ENCODE measurements at regions not wholly inside any gene's neighbourhood (a gene's known extent, or its start where the extent isn't known, plus 50 kb on each side); places are given as distances from the start of the nearest gene placed in this dataset.

DNA sequence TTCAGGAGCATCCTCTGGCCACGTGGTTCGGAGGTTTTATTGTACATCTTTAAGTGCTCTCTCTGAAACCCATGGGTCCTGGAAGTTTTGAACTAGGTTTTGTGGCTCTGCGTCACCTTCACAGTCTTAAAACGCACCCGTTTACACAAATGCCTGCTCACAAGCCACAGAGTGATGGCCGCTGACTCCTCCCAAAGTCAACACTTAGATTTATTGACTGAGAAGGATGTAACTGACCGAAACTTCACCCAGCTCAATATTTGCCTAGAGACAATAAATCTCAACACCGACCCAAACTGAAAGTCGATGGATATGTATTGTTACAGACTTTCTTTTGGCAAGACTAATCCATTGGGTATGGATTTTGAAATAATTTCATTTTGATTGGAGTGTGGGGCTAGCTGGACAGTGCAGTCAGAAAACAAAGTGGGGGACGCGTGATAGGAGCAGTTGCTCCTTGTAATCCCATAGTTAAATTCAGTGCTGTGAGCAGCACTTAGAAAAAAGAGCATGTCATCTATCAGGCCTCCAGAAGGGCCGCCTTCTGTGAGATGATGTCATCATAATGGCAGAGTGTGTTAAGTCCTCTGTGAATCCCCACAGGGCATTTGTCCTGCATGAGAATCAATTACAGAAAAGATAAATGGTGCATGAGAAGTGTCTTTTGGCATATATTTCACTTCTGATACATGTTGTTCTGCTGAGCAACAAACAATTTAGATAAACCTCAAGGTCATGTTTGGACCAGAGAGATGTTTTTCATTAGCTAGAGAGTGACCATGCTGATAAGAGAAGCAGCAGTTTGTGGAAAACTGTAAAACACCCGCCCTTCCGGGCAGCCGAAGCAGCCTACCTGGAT is 183.7 kb downstream of the INO80D start:
- H3K27ac ChIP-seq (ENCODE audit: low read depth, low read length), result no peak overlapping the region
- no peaks in the 10 kb centered on the region for H3K27me3 ChIP-seq (ENCODE audit: control insufficient read depth, insufficient read depth, low read length)
- no peaks in the 10 kb centered on the region for H3K9me3 ChIP-seq (ENCODE audit: control insufficient read depth, insufficient read depth, low read depth, low read length)
- H3K4me1 ChIP-seq (ENCODE audit: control insufficient read depth, insufficient read depth, low read length), result no peaks in the 10 kb centered on the region
- H3K36me3 ChIP-seq (ENCODE audit: control insufficient read depth, insufficient read depth, low read length), result no peaks in the 10 kb centered on the region
- H3K4me3 ChIP-seq (ENCODE audit: low read depth, low read length), result no peak overlapping the region
- no peak overlapping the region for H3K9ac ChIP-seq (ENCODE audit: low read length)

GRCh38 chr2:205901491-205901890 is 184.5 kb downstream of the INO80D start:
- H3K36me3 ChIP-seq (ENCODE audit: control insufficient read depth, insufficient read depth, low read length), result no peaks in the 10 kb centered on the region
- H3K4me1 ChIP-seq (ENCODE audit: control insufficient read depth, insufficient read depth, low read length), result no peaks in the 10 kb centered on the region
- no peak overlapping the region for H3K27ac ChIP-seq (ENCODE audit: low read depth, low read length)
- no peak overlapping the region for H3K4me3 ChIP-seq (ENCODE audit: low read depth, low read length)
- H3K9me3 ChIP-seq (ENCODE audit: control insufficient read depth, insufficient read depth, low read depth, low read length), result no peaks in the 10 kb centered on the region
- no peak overlapping the region for H3K9ac ChIP-seq (ENCODE audit: low read length)
- no peaks in the 10 kb centered on the region for H3K27me3 ChIP-seq (ENCODE audit: control insufficient read depth, insufficient read depth, low read length)

- no peak overlapping the region for H3K27ac ChIP-seq (ENCODE audit: low read depth, low read length)
- no peaks in the 10 kb centered on the region for H3K4me1 ChIP-seq (ENCODE audit: control insufficient read depth, insufficient read depth, low read length)
- no peaks in the 10 kb centered on the region for H3K27me3 ChIP-seq (ENCODE audit: control insufficient read depth, insufficient read depth, low read length)
- H3K9ac ChIP-seq (ENCODE audit: low read length), result no peak overlapping the region
- H3K36me3 ChIP-seq (ENCODE audit: control insufficient read depth, insufficient read depth, low read length), result no peaks in the 10 kb centered on the region
- H3K4me3 ChIP-seq (ENCODE audit: low read depth, low read length), result no peak overlapping the region
- no peaks in the 10 kb centered on the region for H3K9me3 ChIP-seq (ENCODE audit: control insufficient read depth, insufficient read depth, low read depth, low read length)
These were observed 187.2 kb downstream of the INO80D start for GRCh38 chr2:205898744-205899143.

- Histone ChIP-seq H3K27ac (ENCODE audit: low read depth, low read length) (no peak overlapping the region), H3K9me3 (ENCODE audit: control insufficient read depth, insufficient read depth, low read depth, low read length) (no peaks in the 10 kb centered on the region), H3K36me3 (ENCODE audit: control insufficient read depth, insufficient read depth, low read length) (no peaks in the 10 kb centered on the region), H3K9ac (ENCODE audit: low read length) (no peak overlapping the region), H3K4me3 (ENCODE audit: low read depth, low read length) (no peak overlapping the region), H3K27me3 (ENCODE audit: control insufficient read depth, insufficient read depth, low read length) (no peaks in the 10 kb centered on the region), H3K4me1 (ENCODE audit: control insufficient read depth, insufficient read depth, low read length) (no peaks in the 10 kb centered on the region)
These were observed 189.9 kb downstream of the INO80D start for GRCh38 chr2:205895981-205896655.

GRCh38 chr2:205892665-205893259 is 193.2 kb downstream of the INO80D start:
- Histone ChIP-seq H3K9me3 (ENCODE audit: control insufficient read depth, insufficient read depth, low read depth, low read length) (no peaks in the 10 kb centered on the region), H3K9ac (ENCODE audit: low read length) (no peak overlapping the region)

DNA sequence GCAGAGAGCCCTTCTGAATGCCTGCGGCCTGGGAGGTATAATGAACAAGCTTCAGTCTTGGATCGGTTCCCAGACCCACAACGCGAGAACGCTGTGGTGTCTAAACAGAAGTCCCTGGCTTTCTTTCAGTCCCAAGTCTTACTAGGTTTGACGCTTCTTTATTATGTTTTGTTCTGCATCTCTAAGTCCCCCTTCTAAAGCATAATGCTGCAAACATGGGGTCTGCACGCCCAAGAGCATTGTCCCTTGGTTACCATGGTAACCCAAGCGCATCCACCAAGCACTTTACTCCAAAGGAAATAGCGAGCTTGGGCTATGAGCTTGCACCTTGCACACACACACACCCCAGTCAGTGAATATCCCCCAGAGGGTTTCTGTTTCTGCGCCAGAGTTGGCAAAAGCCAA is 193.7 kb downstream of the INO80D start:
- Histone ChIP-seq H3K9me3 (ENCODE audit: control insufficient read depth, insufficient read depth, low read depth, low read length) (no peaks in the 10 kb centered on the region), H3K4me3 (ENCODE audit: low read depth, low read length) (no peak overlapping the region), H3K9ac (ENCODE audit: low read length) (no peak overlapping the region), H3K27me3 (ENCODE audit: control insufficient read depth, insufficient read depth, low read length) (no peaks in the 10 kb centered on the region), H3K36me3 (ENCODE audit: control insufficient read depth, insufficient read depth, low read length) (no peaks in the 10 kb centered on the region), H3K4me1 (ENCODE audit: control insufficient read depth, insufficient read depth, low read length) (no peaks in the 10 kb centered on the region), H3K27ac (ENCODE audit: low read depth, low read length) (no peak overlapping the region)

More at GRCh38 chr2:205892665-205893259, 193.2 kb downstream of the INO80D start:
- no peaks in the 10 kb centered on the region for H3K4me1 ChIP-seq (ENCODE audit: control insufficient read depth, insufficient read depth, low read length)
- H3K36me3 ChIP-seq (ENCODE audit: control insufficient read depth, insufficient read depth, low read length), result no peaks in the 10 kb centered on the region
- H3K27me3 ChIP-seq (ENCODE audit: control insufficient read depth, insufficient read depth, low read length), result no peaks in the 10 kb centered on the region
- no peak overlapping the region for H3K4me3 ChIP-seq (ENCODE audit: low read depth, low read length)
- no peak overlapping the region for H3K27ac ChIP-seq (ENCODE audit: low read depth, low read length)

DNA sequence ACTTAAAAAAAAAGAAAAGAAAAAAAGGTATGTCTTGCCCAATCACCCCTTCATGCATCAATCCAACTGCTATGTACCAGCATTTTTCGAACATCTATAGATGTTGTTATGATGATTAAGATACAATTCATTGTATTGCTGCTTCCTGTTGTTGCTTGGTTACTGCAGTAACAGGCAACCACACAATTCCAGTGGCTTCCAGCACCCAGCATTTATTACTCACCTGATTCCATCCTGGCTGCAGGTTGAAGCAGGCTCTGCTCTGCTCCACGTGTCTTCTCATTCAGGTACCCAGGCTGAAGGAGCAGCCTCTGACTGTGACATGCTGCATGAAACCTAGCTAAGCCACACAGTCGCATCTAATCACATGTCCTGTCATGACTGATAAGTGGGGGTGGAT is 196.9 kb downstream of the INO80D start:
- H3K36me3 ChIP-seq (ENCODE audit: control insufficient read depth, insufficient read depth, low read length), result no peaks in the 10 kb centered on the region
- H3K27me3 ChIP-seq (ENCODE audit: control insufficient read depth, insufficient read depth, low read length), result no peaks in the 10 kb centered on the region
- no peaks in the 10 kb centered on the region for H3K9me3 ChIP-seq (ENCODE audit: control insufficient read depth, insufficient read depth, low read depth, low read length)
- H3K4me3 ChIP-seq (ENCODE audit: low read depth, low read length), result no peak overlapping the region
- H3K4me1 ChIP-seq (ENCODE audit: control insufficient read depth, insufficient read depth, low read length), result no peaks in the 10 kb centered on the region
- no peak overlapping the region for H3K9ac ChIP-seq (ENCODE audit: low read length)
- no peak overlapping the region for H3K27ac ChIP-seq (ENCODE audit: low read depth, low read length)

DNA sequence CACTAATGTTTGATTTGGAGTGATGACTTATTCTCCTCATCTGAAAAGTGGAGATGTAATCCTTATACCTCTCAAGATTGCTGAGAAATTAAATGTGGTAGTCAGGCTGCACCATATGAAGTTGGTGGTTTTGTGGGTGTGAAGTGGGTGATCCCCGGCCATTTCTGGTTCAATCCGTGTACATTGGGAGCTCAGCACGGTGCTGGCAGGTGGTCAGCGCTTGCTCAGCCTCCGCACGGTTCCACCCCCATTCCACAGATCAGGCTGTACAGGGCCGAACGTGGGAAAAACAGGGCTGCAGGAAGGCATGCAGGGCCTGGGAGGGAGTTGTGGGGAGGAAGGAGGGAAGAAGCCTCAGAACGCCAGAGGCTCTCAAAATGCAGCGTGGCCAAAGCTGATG is 198.3 kb downstream of the INO80D start:
- Histone ChIP-seq H3K9me3 (ENCODE audit: control insufficient read depth, insufficient read depth, low read depth, low read length) (no peaks in the 10 kb centered on the region), H3K27me3 (ENCODE audit: control insufficient read depth, insufficient read depth, low read length) (no peaks in the 10 kb centered on the region), H3K4me1 (ENCODE audit: control insufficient read depth, insufficient read depth, low read length) (peaks cover 7% of the 10 kb centered on the region), H3K27ac (ENCODE audit: low read depth, low read length) (no peak overlapping the region), H3K4me3 (ENCODE audit: low read depth, low read length) (no peak overlapping the region), H3K9ac (ENCODE audit: low read length) (no peak overlapping the region), H3K36me3 (ENCODE audit: control insufficient read depth, insufficient read depth, low read length) (no peaks in the 10 kb centered on the region)

GRCh38 chr2:205885492-205886099 is 200.4 kb downstream of the INO80D start:
- Histone ChIP-seq H3K36me3 (ENCODE audit: control insufficient read depth, insufficient read depth, low read length) (no peaks in the 10 kb centered on the region), H3K4me3 (ENCODE audit: low read depth, low read length) (no peak overlapping the region), H3K27ac (ENCODE audit: low read depth, low read length) (no peak overlapping the region), H3K27me3 (ENCODE audit: control insufficient read depth, insufficient read depth, low read length) (no peaks in the 10 kb centered on the region), H3K9me3 (ENCODE audit: control insufficient read depth, insufficient read depth, low read depth, low read length) (no peaks in the 10 kb centered on the region), H3K4me1 (ENCODE audit: control insufficient read depth, insufficient read depth, low read length) (peaks cover 9% of the 10 kb centered on the region), H3K9ac (ENCODE audit: low read length) (no peak overlapping the region)

GRCh38 chr2:205883965-205884364 is 201.7 kb downstream of the NRP2 start:
- H3K27ac ChIP-seq (ENCODE audit: low read depth, low read length), result no peak overlapping the region
- H3K4me1 ChIP-seq (ENCODE audit: control insufficient read depth, insufficient read depth, low read length), result peaks cover 9% of the 10 kb centered on the region

More at GRCh38 chr2:205883965-205884364, 201.7 kb downstream of the NRP2 start:
- H3K9ac ChIP-seq (ENCODE audit: low read length), result no peak overlapping the region
- no peaks in the 10 kb centered on the region for H3K36me3 ChIP-seq (ENCODE audit: control insufficient read depth, insufficient read depth, low read length)
- H3K9me3 ChIP-seq (ENCODE audit: control insufficient read depth, insufficient read depth, low read depth, low read length), result no peaks in the 10 kb centered on the region
- no peaks in the 10 kb centered on the region for H3K27me3 ChIP-seq (ENCODE audit: control insufficient read depth, insufficient read depth, low read length)
- H3K4me3 ChIP-seq (ENCODE audit: low read depth, low read length), result no peak overlapping the region

All from HUES6 (cell line).